ENCODE measurements at regions not wholly inside any gene's neighbourhood (a gene's known extent, or its start where the extent isn't known, plus 50 kb on each side); places are given as distances from the start of the nearest gene placed in this dataset.

DNA sequence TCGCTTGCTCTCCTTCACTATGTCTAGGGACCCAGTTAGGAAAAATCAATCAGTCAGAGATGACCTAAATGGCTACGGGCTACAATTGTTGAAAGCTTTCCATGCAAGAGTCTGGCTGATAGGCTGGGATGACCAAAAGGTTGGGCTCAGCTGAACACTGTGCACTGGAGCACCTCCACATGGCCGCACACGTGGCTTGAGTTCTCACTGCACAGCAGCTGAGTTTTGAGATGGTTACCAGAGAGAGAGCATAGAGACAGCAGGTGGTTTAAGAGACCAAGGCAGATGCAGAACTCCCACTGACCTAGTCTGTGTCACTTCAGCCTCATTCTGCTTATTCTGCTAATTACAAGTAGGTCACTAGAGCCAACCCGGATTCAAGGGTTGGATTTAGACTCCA is 2354.8 kb upstream of the C9orf72 start:
- no peak for DNase-seq
- no peak overlapping the region for H2BK120ac ChIP-seq (ENCODE audit: low read depth, low read length, poor library complexity, severe bottlenecking)

More for the DNA sequence above, 2354.8 kb upstream of the C9orf72 start:
- Histone ChIP-seq H3K4me2 (ENCODE audit: insufficient read depth, insufficient read length, low read length) (no peak overlapping the region), H3K56ac (ENCODE audit: insufficient read length, low read depth, low read length) (no peak overlapping the region), H4K20me1 (ENCODE audit: control insufficient read depth, insufficient read depth, insufficient read length) (no peaks in the 10 kb centered on the region), H3K79me2 (ENCODE audit: insufficient read depth, low read length) (no peaks in the 10 kb centered on the region), H3K27me3 (ENCODE audit: insufficient read depth, low read length) (no peaks in the 10 kb centered on the region), H3K9ac (ENCODE audit: extremely low read depth, insufficient read length, low read length) (no peak overlapping the region), H2BK15ac (ENCODE audit: low read depth, low read length) (no peak overlapping the region), H3K4ac (ENCODE audit: low read depth, low read length) (no peak overlapping the region), H3T11ph (ENCODE audit: low read length) (no peak overlapping the region), H3K14ac (ENCODE audit: insufficient read depth, low read length) (no peak overlapping the region; the same call in 1 of the 2 replicates), H4K8ac (replicated peaks; ENCODE audit: insufficient read length, low read depth, low read length) (no peak overlapping the region), H2BK12ac (ENCODE audit: insufficient read length, low read depth, low read length) (no peak overlapping the region), H2BK20ac (ENCODE audit: low read depth, low read length, poor library complexity, severe bottlenecking) (no peak overlapping the region), H3K9me3 (ENCODE audit: control insufficient read depth, low read depth, low read length) (no peaks in the 10 kb centered on the region), H3K23me2 (ENCODE audit: insufficient read length, low read depth, low read length, poor library complexity, severe bottlenecking) (no peaks in the 10 kb centered on the region), H2BK5ac (ENCODE audit: insufficient read length, low read length) (no peak overlapping the region), H2AFZ (ENCODE audit: low read length) (no peak overlapping the region), H4K91ac (ENCODE audit: insufficient read length, low read depth, low read length) (no peak overlapping the region), H3K23ac (ENCODE audit: insufficient read length, low read depth, low read length) (no peak overlapping the region), H4K5ac (ENCODE audit: insufficient read length, low read depth, low read length) (no peak overlapping the region), H3K79me1 (ENCODE audit: insufficient read depth, low read depth, low read length, poor library complexity, severe bottlenecking) (no peaks in the 10 kb centered on the region), H2AK5ac (ENCODE audit: insufficient read length, low read length) (no peak overlapping the region), H3K18ac (ENCODE audit: insufficient read length, low read depth, low read length) (no peak overlapping the region), H3K4me1 (ENCODE audit: insufficient read depth, low read length) (no peaks in the 10 kb centered on the region), H3K27ac (ENCODE audit: insufficient read length, low read depth, low read length) (no peak overlapping the region)
- Mint-ChIP-seq H3K4me1 (no peaks in the 10 kb centered on the region), H3K27me3 (ENCODE audit: low read depth) (no peaks in the 10 kb centered on the region), H3K9me3 (no peaks in the 10 kb centered on the region; a peak in 1 of 5 replicates), H3K4me3 (no peak overlapping the region), H3K36me3 (ENCODE audit: insufficient read depth in 1 of 3, low read depth in 3 of 3) (no peaks in the 10 kb centered on the region; a peak in 1 of 7 replicates), H3K27ac (no peak overlapping the region)
- TF ChIP-seq, protein P1, sequence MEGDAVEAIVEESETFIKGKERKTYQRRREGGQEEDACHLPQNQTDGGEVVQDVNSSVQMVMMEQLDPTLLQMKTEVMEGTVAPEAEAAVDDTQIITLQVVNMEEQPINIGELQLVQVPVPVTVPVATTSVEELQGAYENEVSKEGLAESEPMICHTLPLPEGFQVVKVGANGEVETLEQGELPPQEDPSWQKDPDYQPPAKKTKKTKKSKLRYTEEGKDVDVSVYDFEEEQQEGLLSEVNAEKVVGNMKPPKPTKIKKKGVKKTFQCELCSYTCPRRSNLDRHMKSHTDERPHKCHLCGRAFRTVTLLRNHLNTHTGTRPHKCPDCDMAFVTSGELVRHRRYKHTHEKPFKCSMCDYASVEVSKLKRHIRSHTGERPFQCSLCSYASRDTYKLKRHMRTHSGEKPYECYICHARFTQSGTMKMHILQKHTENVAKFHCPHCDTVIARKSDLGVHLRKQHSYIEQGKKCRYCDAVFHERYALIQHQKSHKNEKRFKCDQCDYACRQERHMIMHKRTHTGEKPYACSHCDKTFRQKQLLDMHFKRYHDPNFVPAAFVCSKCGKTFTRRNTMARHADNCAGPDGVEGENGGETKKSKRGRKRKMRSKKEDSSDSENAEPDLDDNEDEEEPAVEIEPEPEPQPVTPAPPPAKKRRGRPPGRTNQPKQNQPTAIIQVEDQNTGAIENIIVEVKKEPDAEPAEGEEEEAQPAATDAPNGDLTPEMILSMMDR (conservative IDR thresholded peaks at IDR 0.05), result no peak
- no CpG with 5 or more reads among the region's 5 CpGs for WGBS (ENCODE audit: extremely low coverage, insufficient read length, low lambda C conversion rate)

Measured in H9 (cell line).